Right hindlimb (tissue), 1 donor: ENCODE measurements at regions not wholly inside any gene's neighbourhood (a gene's known extent, or its start where the extent isn't known, plus 50 kb on each side); places are given as distances from the start of the nearest gene placed in this dataset.
A peak's percentile ranks its signal among the peaks of the same experiment; 100 is the strongest.

ENCODE experiments used
- DNase-seq: peaks from one replicate; pipeline ENCODE4 v3.0.0-alpha.2; 2018

DNA sequence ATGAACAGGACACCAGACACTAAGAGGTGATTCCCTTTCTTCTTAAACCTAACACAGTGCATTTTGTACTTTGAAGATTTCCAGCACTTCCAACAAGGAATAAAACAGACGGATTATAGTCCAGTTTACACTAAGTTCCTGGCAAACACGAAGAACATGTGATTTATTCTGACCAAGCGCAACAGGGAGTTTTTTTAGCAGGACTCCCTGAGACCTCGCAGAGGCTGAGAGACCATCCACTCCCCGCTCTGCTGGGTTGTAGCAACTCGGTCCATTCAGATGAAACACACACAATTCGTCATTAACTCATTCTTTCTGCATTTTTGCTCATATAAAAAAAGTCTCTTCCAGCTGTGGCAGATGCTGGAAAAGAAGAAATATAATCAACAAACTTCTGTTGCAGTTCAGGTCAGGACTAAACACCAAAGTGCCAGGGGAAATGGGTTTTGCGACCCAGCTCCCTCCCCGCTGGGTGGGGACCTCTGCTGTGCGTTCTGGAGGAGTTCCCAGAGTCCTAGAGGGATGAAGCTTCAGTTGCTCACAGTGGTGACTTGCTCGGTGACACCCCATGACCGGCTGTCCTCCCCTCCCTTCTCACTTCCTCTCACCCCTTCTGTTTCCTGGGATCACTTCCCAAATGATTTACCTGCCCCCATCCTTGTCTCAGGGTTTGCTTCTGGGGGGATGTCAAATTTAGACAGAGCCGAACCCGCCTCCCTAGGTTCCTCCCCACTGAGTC is 52.5 kb downstream of the KCNF1 start:
- no peak for DNase-seq

DNA sequence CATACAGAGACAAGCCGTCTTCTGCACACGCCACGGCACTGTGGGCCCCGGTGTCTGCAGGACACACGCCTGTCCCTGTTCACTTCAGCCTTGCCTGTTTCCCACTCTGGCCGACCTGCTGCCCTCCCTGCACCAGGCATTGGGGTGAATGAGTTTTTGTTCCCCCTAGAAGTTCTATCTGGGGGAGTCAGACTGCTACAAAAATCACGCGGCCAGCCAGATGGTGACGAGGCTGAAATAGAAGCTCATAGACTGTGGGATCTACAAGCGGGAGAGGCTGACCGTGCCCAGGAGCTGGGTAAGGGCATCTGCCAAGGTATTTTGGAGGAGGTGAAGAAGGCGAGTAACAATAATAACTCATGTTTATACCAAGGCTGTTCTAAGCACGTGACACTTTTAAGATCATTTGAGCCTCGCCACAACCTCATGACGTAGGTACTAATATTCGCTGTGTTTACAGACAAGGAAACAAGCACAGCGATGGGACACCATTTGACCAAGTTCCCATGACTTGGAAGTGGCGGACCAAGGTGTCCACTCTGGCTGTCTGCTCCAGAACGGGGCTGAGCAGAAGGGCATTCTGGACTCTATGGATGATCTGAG is 53.6 kb downstream of the KCNF1 start:
- no peak for DNase-seq

DNA sequence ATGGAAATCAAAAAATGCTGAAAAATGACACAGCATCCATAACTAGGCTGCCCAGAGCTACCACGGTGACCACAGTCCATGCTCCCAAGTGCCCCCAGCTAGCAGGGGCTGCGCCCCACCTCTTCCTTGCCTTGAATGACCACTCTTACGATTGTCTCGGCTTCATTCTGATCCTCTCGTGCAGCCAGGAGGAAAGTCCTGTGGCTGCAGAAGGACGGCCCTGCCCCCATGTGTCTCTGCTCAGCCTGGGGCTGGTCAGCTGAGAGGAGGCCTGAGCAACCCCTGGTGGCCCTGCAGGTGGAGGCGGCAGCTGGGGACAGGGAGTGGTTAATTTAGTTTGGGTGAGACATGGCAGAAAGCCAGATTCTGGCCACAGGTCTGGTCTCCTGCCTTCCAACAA is 54.3 kb downstream of the KCNF1 start:
- DNase-seq: no peak

DNA sequence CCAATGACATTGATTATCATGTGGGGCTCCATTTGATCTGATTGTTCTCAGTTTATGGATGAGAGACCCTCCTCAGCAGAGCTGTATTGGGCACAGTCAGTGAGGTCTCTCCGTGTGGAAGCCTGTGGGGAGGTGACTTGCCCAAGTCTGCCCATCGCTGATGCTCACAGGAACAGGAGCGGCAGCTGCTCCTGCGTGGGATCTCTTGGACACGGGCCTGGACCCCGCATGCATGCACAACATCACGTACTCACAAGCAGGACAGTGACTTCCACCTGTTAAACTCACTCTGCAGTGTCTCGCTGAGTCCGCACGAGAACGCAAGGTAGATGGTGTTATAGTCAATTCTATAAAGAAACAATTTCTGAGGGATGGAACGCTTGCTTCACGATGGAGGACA is 55.0 kb downstream of the KCNF1 start:
- DNase-seq: no peak

DNA sequence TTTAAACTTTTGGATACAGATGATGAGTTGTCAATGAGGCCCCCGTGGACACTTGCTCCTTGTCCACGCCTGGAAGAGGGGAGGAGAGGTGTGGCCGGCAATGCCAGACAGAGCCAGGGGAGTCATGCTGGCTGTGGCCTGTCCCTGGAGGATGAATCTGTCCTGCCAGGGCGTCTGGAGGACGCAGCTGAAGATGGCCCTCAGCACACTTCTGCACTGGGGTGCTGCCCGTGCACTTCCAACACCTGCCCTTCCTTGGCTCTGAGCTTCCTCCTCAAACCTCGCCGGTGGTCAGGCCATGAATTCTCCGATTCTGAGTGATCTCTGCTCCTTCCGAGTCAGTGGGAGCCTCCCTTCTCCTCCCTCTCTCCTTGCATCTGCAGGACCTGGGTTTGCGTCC is 56.4 kb downstream of the KCNF1 start:
- DNase-seq: no peak

DNA sequence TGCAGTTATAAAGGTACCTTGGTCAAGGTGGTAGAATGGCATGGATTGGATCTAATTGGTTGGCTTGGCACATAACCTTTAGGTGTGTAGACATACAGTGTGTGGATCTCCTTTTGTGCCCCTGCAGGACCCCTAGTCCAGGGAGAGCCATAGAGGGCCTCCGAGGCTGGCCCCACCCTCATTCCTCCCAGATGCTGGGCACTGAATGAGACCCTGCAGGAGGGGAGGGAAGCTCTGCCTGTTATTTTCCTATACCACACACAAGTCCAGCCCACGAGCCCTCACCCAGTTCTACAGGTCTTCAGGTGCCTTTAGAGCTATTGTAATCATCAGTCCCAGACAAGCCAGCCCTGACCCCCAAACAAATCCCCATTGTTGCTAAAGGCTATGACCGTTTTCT is 58.9 kb downstream of the KCNF1 start:
- DNase-seq: no peak

DNA sequence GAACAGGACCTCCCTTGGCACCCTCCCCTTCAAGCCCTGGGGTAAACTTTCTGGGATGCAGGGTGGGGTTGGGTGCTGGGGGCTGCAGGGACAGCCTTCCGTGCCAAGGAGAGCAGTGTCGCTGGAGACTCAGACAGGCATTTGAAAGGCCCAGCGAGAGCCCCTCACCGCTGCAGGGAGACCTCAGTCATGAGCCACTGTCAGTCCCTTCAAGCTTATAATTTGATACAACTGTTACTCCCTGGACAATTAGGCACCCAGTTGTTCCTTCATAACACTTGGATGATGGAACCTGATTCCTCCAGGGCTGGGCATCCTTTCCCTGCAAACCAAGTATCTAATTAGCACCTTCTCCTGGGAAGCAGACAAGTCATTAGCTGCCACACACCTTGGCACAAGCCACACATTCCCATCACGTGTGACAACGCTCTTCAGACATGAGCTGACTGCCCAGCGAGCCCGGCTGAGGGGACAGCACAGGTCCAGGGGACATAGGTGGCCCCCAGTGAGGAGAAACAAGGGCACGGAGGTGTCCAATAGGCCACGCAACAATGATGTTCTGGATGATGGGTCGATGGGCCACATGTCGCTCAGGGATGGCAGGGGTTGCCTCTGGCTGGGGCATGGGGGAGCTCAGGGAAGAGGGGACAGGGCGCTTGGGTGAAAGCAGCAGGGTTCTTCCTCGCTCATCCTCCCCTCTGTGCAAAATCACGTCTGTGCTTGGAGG is 59.6 kb downstream of the KCNF1 start:
- DNase-seq: no peak

DNA sequence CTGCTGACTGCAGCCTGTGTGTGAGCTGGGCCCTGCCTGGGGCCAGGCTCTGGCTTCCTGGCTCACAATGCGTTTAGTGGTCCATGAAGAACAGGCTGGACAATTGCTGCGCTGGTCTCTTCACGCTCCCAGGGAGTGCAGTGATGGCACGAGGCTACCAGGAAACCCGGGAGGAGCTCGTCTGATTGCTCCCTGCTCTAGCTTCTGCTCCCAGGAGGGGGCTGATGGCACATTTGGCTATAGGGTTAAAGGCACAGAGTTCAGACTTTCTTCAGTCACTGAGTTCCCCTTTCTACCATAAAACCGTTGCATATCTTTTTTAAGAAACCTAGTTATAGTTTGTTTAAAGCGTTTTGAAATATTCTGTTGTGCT is 60.1 kb downstream of the KCNF1 start:
- DNase-seq: no peak

DNA sequence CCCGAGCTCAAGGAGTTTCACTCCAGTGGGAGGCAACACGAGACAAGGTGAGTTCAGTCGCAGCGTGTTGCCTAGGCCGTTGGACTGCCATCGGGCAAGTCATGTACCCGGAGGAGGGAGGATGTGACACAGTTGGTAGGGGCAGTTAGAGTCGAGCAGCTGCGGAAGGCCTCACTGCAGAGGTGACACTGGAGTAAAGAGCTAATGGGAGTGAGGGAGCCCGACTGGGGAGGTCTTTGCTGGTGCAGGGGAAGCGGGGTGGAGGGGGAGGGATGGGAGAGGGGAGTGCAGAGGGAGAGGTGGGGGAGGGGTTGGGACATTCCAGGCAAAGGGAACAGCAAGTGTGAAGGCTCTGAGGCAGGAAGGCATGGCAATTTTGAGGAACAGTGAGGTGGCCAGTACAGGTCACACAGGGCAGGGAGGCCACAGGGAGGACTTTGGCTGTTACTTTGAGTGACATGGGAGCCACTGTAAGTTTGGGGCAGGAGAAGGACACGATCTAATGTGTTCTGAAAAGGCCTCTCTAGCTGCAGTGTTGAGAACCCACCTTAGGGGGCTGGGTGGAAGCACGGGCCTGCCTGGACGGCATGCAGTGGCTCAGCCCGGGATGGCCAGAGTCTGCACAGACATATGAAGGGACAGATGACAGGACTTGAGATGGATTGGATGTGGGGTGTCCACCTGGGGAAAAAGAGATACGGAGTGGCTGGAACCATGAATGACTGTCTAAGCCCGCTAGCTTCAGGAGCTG is 61.1 kb downstream of the KCNF1 start:
- no peak for DNase-seq

DNA sequence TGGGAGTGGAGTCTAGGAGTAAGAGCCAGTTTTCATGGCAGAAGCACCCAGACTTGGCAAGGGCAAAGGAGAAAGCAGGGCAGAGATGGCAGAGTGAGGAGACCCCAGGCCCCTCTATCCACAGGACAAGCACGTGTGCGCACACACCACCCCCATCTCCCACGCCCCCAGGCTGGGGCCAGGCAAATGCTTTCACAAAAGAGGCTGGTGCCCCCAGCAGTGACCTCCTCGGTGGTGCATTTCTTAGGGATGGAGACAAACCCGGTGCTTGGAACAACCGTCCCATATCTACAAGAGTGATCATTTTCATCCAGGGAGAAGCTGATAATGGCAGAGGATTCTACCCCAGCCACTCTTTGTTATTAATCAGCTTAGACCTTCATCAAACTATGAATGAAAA is 62.0 kb downstream of the KCNF1 start:
- no peak for DNase-seq

DNA sequence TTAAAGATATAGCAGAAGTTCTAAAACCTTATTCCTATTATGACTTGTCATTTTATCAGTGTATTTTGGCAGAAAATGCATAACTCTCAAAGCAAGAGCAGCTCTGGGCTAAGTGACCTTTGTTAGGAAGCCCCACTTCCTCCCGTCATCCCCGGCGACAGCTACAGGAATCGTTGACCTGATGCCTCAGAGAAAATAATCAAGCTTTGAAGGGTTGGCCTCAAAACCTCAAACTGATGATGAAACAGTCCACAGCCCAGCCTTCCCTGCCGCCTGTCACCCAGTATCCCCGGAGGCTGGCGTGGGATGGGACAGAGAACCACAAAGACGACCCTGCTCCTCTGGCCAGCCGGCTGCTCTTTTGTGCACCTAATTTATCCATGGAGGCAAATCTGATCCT is 65.3 kb downstream of the KCNF1 start:
- DNase-seq: no peak

DNA sequence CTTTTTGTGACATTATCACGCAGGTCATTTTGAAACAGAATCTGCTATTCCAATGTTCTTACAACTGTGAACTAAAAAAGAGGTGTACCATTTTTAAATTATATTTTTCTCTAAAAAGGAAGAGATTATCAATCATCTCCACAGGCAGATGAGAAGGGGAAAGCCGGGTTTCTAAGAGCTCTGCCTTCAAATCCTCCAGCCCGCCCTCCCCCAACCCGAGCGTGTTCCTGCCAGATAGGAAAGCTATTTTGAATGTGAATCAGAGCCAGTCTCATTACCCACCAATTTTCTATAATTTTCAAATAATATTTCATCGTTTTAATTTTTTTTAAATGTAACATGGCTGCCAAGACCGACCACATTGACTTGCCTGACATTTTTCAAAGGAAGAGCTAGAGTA is 65.9 kb downstream of the KCNF1 start:
- peak; percentile 51 for DNase-seq

DNA sequence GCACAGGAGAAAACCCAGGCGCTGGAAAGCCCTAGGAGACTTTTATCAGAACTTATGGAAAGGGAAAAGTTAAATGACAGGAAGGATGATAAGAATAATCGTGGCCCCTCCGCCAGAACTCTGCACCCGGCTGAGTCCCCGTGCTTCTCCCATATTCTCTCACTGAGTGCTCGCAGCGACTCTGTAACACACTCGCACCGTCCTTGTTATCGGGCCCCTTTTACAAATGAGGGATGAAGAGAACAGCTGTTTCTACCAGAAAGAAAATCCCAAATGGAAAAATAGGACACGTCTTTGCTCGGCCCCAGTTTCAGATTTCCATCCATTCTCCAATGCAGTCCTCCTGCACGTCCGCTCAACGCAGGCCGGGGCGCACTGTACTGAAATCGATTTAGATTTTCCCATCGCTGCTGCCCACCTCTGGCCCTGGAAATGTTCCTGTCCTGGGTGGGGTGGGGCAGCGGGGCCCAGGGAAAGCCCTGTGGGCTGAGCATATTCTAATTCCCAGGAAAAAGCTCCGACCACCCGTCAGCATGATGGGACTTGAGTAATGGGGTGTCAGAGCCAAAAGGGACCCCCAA is 66.4 kb downstream of the KCNF1 start:
- DNase-seq: no peak

DNA sequence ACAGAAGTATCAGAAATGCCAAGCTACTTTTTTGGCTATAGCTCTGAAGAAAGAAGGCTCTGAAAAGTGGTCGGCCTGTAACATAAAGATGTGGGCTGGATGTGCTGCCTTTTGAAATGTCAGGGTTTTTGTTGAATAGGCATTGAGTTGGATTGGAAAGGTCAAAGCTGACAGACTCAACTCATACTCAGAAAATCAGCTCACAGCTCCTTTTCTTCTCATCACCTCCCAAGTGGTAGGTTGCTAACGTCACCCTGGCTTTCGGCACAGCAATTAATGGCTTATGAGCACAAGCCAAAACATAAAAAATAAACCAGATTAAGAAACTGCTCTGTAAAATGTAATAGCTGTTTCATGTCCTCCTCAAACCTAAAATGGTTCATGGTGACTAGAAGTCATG is 68.3 kb downstream of the KCNF1 start:
- DNase-seq: no peak

DNA sequence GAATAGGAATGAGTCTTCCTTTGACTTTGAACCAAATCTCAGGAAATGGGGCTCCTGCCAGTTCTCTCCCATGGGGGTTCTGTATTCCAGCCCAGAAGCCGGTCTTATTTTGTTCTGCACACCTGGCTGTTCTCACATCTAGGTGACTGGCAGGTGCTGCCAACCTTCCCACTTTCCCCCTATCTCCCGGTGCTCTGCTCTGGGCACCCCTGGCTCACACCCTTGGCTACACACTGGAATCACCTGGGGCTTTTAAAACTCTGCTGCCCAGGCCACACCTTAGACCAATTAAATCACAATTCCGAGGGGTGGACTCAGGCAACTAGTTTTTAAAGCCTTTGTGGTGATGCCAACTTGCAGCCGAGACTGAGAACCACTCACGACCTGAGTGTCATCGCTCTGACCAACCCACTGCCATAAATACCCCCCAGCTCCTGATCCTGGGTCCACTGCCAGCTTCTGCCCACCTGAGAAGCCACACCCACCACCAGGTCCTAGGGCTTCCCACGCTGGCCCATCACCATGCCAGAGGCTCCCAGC is 69.2 kb downstream of the KCNF1 start:
- no peak for DNase-seq

DNA sequence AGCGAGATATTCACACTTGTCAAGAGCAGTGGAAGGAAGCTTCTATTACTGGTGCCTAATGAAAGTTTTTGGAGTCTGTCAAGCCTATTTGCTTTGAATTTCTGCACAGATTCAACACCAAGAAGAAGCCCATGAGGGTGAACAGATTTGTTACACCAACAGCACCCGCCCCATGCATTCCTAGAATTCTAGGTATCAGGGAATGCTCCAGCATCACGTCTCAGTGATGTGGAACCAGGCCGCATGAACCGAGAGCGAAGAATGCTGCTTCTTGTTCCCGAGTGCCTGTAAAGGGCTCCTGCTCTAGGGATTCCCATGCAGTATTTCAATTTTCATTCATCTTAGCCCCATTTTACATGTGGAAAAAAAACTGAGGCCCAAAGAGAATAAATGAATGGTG is 69.7 kb downstream of the KCNF1 start:
- no peak for DNase-seq

DNA sequence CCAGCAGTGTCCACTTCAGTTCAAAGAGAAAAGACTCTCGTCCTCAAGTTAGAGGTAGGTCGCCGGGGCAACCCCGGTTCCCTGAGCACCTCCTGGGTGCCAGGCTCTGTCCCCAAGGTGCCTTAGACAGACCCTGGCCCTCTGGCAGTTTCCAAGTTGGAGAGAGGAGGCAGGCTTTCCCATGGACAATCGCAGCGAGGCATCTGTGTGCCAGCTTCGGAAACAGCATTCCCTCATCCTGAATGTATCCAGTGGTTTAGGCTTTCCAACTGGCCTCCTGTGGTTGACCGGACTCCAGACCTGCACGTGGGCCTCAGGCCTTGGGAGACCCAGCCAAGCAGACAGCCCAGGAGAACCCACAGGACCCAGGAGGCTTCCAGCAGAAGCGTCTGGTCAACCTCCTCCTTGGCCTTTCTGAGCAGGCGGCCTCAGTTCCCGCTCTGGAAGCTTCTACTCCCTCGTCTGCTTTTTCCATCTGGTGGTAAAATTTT is 70.3 kb downstream of the KCNF1 start:
- no peak for DNase-seq

DNA sequence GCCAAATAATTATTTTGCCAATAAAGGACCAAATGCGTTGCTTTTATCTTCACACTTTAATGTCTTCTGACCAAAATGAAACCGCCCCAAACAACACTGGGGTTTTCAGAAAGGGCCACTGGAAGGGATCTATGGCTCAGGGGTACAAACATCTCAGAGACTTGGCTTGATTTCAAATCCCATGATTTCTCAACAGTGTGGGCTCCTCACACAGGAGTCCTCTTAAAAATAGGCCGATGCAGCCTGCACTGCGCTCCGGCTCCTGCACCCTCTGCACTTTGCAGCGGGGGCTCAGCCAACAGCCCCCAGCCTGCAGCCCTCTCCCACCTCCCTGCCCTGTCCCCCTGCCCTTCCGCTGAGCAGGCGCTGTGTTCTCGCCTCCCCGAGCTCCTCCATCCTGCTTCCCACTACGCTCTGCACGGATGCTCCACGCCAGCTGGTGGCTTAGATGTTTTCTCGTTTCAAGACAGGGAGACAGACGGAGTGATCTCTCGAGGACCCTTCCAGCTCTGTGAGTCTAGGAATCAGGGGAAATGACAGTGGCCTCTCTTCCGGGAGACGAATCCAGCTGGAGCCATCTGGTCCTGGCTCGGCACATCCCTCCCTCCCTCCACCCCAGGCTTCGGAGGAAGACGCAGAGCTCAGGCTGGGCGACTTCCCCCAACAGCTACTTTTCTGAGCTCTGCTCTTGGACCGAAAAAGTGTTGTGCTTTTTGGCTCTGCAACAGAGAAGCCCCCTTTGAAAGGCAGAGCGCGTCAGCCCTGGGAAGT is 71.4 kb downstream of the KCNF1 start:
- peak; percentile 71 for DNase-seq

DNA sequence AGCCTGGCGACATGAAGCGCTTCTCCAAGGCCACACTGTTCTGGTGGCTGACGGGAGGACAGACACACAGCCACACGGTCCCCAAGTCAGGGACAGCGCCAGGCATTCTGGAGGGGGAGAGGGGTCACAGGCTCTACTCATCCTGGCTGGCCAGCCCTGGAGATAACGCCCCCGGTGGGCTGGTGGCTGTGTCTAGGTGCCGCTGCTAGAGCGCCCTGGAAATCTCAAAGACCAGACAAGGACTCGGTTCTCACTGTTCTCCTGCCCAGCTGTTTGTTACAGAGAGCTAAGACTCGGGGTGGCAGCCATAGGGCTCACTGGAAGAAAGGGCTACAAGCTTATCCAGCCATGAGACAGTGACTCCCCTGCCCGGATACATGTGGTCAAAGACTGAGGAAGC is 72.0 kb downstream of the KCNF1 start:
- no peak for DNase-seq

DNA sequence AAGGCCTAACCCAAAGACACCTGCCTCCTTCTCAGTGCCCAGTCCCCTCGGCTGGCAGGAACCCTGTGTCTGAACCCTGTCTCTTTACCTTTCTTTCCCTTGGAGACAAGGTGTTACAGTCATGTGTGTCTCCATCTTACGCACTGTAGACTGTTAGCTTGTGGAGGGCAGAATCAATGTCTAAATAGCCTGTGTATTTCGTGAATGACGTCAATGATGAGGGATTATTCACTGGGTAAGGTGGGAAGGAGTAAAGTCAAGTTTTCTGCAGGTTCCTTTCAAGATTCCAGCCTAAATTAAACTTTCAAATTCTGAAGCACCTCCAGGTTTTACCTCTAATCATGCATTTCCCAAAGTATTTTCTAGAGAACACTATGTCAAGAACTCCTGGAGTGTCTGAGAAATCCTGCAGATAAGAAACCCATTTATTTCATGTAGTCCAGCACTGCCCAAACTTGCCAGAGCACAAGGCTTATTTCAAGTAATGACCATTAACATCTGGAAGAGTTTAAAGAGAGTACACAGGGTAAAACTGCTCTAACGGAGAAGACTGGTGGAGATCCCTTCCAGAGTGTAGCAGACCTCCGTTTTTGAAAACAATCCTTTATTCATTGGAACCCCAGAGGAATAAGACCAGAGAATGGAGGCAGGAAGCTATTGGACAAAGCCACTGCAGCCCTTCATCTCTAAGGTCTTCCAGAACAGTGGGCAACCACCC is 72.8 kb downstream of the KCNF1 start:
- no peak for DNase-seq

DNA sequence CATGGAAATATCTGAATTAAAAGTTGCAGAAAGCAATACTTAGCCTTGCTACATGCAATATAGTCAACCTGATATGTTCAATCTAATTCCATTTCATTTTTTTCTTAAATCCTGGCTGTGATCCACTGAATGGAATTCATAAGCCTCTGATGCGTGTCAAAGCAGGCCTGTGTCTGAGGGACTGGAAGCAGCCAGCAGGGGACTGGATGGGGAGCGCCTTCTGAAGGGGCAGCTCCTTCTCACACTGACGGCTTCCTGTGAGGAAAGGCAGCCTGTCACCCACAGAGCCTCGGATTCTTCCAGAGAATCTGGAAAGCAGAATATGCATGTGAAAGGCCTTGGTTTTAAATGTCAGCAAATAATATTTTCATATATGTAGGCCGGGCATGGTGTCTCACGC is 73.5 kb downstream of the KCNF1 start:
- no peak for DNase-seq
